GM12872 (cell line): ENCODE measurements at regions not wholly inside any gene's neighbourhood (a gene's known extent, or its start where the extent isn't known, plus 50 kb on each side); places are given as distances from the start of the nearest gene placed in this dataset.

Experiments
- CTCF ChIP-seq: IDR thresholded peaks from 3 replicates; pipeline ENCODE4 v1.5.1; 2011; ENCODE audit warnings: low read depth, mild to moderate bottlenecking, low read length, moderate library complexity; ENCODE audit not compliant: insufficient read depth

DNA sequence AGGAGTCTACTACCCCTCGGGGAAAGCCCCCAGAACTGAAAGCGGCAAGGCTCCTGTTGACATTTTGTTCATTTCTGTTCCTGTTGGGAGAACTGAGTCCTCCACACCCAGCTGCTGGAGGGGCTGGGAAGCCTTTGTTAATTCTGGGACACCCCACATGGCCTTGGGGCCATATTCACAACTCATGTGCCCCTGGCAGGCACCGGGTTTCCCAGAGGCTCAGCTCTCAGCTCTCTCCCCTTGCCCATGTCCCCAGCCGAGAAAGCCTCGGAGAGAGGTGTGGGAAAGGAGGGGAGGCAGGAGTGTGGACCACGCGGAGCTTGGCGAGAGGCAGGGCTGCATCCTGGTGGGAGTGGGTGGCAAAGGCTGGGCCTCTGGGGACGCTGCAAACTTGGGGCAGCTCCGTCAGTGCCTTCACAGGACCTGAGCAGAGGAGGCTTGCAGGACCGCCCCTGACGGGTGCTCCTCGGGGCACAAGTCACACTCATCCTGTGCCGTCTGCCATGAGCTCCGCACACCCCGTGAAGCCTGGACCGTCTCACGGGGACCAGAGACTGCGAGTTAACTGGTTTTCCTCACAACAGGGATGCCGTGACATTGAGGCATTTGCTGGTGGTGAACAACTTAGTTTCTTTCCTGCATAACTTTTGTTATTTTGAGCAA lies 140.9 kb downstream of the DNAJB6 start:
- no peak for TF ChIP-seq CTCF

GRCh38 chr7:157479326-157479725 lies 142.5 kb downstream of the DNAJB6 start:
- no peak for TF ChIP-seq CTCF

DNA sequence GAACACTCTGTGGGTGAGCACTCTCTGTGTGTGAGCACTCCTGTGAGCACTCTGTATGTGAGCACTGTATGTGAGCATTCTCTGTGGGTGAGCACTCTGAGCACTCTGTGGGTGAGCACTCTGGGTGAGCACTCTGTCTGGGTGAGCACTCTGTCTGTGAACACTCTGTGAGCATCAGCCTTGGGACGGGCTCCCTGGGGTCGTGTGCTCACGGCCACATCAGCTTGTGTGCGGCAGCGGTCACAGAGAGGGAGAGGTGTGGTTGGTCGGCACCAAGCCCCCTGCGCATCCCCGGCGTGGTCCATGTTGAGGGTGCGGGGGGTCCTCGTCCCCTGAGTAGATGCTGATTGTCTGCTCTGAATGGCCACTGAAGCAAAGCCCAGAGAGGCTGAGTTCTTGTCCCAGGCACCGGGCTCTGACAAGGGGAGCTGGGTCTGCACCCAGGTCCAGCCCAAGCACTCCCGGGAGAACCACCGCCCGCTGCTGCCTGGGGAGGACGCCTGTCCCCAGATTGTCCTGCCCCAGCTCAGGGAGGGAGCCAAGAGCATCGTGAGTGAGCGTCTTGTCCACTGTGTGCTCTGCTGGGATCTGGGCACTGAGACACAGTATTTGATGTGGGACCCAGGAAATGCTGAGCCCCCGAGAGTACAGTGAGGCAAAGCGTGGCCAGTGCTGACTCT lies 143.7 kb downstream of the DNAJB6 start:
- no peak for TF ChIP-seq CTCF

DNA sequence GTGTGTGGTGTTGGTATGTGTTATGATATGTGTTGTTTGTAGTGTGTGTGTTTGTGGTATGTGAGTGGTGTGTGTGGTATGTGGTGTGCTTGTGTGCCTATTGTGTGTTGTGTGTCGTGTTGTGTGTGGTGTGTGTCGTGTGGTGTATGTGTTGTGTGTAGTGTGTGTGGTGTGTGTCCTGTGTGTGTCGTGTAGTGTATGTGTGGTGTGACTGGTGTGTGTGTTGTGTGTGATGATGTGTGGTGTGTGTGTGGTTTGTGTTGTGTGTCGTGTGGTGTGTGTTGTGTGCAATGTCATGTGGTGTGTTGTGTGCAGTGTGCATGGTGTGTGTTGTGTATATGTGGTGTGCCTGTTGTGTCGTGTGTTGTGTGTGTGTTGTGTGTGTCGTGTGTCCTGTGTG lies 144.6 kb downstream of the DNAJB6 start:
- no peak for TF ChIP-seq CTCF

DNA sequence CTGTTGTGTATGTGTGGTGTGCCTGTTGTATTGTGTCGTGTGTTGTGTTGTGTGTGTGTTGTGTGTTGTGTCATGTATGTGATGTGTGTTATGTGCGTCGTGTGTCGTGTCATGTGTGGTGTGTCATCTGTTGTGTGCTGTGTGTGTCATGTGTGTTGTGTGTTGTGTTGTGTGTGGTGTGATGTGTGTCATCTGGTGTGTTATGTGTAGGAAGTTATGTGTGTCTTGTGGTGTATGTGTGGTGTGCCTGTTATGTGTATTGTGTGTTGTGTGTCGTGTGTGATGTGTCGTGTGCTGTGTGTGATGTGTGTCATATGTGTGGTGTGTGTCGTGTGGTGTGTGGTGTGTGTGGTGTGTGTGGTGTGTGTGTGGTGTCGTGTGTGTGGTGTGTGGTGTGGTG lies 145.2 kb downstream of the DNAJB6 start:
- TF ChIP-seq CTCF: no peak

DNA sequence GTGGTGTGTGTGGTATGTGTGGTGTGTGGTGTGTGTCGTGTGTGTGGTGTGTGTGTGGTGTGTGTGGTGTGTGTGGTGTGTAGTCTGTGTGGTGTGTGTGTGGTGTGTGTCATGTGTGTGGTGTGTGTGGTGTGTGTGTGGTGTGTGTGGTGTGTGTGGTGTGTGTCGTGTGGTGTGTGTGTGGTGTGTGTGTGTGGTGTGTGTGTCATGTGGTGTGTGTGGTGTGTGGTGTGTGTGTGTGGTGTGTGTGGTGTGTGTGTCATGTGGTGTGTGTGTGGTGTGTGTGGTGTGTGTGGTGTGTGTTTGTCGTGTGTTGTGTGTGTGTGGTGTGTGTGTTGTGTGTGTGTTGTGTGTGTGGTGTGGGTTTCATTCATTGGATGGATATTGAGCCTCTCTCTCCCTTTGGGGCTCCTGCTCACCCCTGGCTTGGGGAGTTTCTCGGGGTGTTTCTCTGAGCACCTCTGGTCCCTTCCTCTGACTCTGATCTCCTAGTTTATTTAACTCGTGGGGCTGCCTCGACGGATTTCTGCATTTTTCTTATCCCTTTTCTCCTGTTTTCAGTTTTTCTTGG lies 145.8 kb downstream of the DNAJB6 start:
- TF ChIP-seq CTCF: no peak

DNA sequence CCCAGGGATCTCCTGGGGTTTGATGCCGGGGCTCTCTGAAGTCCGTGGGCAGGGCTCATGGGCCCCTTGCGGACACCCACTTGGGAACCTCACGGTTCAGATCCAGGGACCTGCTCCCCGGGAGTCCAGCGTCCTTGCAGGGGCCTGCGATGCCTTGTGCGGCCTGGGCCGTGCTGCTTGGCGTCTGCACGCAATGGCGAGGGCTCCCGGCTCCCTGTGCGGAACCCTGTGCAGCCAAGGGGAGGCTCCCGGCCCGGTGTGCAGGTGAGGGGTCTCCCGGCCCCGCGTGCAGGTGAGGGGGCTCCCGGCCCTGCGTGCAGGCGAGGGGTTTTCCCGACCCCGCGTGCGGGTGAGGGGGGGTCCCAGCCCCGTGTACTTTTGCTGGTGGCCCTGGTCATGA lies 146.7 kb downstream of the DNAJB6 start:
- TF ChIP-seq CTCF: no peak
